ENCODE measurements at regions not wholly inside any gene's neighbourhood (a gene's known extent, or its start where the extent isn't known, plus 50 kb on each side); places are given as distances from the start of the nearest gene placed in this dataset.

DNA sequence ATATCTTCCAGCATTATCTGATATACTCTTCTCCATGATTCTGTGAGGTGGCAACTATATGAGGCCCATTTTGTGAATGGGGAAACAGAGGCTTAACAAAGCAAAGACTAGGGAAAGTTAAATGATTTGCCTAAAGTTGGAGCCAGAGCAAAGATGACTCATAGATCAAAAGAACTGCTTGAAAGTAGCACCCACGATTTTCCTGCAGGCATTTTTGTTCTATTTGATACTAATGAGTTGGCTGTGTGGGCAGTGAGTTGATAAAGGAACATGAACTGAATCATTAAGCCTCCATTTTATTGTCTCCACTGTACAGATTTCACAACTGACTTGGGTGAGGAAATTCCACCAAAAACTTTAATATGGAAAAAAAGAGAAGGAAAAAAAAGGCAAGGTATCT is 138.9 kb upstream of the IGFBP7 start:
- no peaks in the 10 kb centered on the region for H3K36me3 ChIP-seq (ENCODE audit: control insufficient read depth in 2 of 3, insufficient read depth in 3 of 3, low read length in 3 of 3)
- H3K4me1 ChIP-seq (ENCODE audit: control insufficient read depth in 2 of 3, insufficient read depth in 2 of 3, low read depth in 1 of 3, low read length in 3 of 3): no peaks in the 10 kb centered on the region
- FAIRE-seq (no peak), DNase-seq (no peak)
- TF ChIP-seq, protein P1, sequence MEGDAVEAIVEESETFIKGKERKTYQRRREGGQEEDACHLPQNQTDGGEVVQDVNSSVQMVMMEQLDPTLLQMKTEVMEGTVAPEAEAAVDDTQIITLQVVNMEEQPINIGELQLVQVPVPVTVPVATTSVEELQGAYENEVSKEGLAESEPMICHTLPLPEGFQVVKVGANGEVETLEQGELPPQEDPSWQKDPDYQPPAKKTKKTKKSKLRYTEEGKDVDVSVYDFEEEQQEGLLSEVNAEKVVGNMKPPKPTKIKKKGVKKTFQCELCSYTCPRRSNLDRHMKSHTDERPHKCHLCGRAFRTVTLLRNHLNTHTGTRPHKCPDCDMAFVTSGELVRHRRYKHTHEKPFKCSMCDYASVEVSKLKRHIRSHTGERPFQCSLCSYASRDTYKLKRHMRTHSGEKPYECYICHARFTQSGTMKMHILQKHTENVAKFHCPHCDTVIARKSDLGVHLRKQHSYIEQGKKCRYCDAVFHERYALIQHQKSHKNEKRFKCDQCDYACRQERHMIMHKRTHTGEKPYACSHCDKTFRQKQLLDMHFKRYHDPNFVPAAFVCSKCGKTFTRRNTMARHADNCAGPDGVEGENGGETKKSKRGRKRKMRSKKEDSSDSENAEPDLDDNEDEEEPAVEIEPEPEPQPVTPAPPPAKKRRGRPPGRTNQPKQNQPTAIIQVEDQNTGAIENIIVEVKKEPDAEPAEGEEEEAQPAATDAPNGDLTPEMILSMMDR (IDR thresholded peaks at IDR 0.05; ENCODE audit: borderline replicate concordance, extremely low read depth, insufficient read depth): no peak
- H3K27ac ChIP-seq (ENCODE audit: low read depth in 2 of 2, low read length in 2 of 2): no peak overlapping the region
- H3K27me3 ChIP-seq (ENCODE audit: control insufficient read depth, insufficient read depth, low read length): no peaks in the 10 kb centered on the region
- H3K4me3 ChIP-seq (ENCODE audit: low read length in 3 of 3): no peak overlapping the region
- intact Hi-C loops (cut with DNase I): no loop called here
- no peak overlapping the region for H3K9ac ChIP-seq (ENCODE audit: low read length in 3 of 3)
- H3K9me3 ChIP-seq (ENCODE audit: control insufficient read depth in 2 of 3, insufficient read depth in 1 of 3, low read length in 3 of 3): no peaks in the 10 kb centered on the region

DNA sequence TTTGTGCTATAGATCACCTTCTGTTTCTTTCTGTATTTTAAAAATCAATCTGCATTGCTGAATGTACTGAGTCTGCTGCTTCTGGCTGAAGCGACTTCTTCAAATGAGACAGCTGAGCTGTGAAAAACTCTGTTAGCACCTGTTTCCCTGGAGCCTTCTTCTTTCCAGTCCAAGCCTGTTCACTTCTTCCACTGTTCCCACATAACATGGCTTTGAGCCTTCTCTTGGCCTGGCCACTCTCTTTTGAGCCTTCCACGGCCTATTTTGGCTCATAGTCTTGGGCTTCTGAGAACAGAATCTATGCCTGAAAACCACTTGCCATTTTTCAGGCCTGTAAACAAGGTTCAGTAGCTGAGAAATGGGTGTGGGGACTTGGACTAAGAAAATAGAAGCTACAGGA is 132.9 kb upstream of the IGFBP7 start:
- no peaks in the 10 kb centered on the region for H3K27me3 ChIP-seq (ENCODE audit: control insufficient read depth, insufficient read depth, low read length)
- intact Hi-C loops (cut with DNase I): no loop called here
- no peaks in the 10 kb centered on the region for H3K36me3 ChIP-seq (ENCODE audit: control insufficient read depth in 2 of 3, insufficient read depth in 3 of 3, low read length in 3 of 3)
- H3K4me3 ChIP-seq (ENCODE audit: low read length in 3 of 3): no peak overlapping the region
- DNase-seq (no peak), FAIRE-seq (no peak)
- H3K9me3 ChIP-seq (ENCODE audit: control insufficient read depth in 2 of 3, insufficient read depth in 1 of 3, low read length in 3 of 3): no peaks in the 10 kb centered on the region
- TF ChIP-seq, protein P1 (IDR thresholded peaks at IDR 0.05; ENCODE audit: borderline replicate concordance, extremely low read depth, insufficient read depth): no peak
- no peaks in the 10 kb centered on the region for H3K4me1 ChIP-seq (ENCODE audit: control insufficient read depth in 2 of 3, insufficient read depth in 2 of 3, low read depth in 1 of 3, low read length in 3 of 3)
- no peak overlapping the region for H3K9ac ChIP-seq (ENCODE audit: low read length in 3 of 3)
- no peak overlapping the region for H3K27ac ChIP-seq (ENCODE audit: low read depth in 2 of 2, low read length in 2 of 2)

DNA sequence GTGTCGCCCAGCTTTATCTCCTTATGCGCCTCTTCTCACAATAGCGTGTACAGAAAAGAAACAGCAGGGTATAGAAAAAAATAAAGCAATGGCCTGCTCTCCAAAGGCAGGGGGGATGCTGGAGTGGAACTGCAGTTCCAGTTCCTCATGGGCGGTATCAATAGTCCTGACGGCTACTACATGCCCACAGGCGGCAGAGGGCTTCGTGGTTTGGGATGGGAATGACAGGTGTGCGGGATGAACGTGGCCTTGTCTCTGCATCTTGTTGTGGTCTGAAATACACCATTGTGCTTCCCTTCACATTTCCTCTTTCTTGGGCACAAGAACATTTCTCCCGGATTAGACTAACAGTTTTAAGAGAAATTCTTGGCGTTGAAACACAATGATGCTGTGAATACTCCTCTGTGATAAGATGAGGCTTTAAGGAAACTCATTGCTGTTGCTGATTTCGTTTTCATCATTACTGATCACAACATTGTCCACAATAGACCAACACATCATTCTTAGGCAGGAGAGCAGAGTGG is 124.1 kb upstream of the IGFBP7 start:
- Histone ChIP-seq H3K4me3 (ENCODE audit: low read length in 3 of 3) (no peak overlapping the region), H3K9me3 (ENCODE audit: control insufficient read depth in 2 of 3, insufficient read depth in 1 of 3, low read length in 3 of 3) (no peaks in the 10 kb centered on the region), H3K27ac (ENCODE audit: low read depth in 2 of 2, low read length in 2 of 2) (no peak overlapping the region), H3K4me1 (ENCODE audit: control insufficient read depth in 2 of 3, insufficient read depth in 2 of 3, low read depth in 1 of 3, low read length in 3 of 3) (peaks cover 0 to 3% (median 0%) of the 10 kb centered on the region in 3 donors), H3K36me3 (ENCODE audit: control insufficient read depth in 2 of 3, insufficient read depth in 3 of 3, low read length in 3 of 3) (no peaks in the 10 kb centered on the region), H3K27me3 (ENCODE audit: control insufficient read depth, insufficient read depth, low read length) (no peaks in the 10 kb centered on the region), H3K9ac (ENCODE audit: low read length in 3 of 3) (no peak overlapping the region)
- TF ChIP-seq, protein P1 (IDR thresholded peaks at IDR 0.05; ENCODE audit: borderline replicate concordance, extremely low read depth, insufficient read depth): no peak
- intact Hi-C loops (cut with DNase I): no loop called here
- FAIRE-seq (no peak), DNase-seq (no peak)

DNA sequence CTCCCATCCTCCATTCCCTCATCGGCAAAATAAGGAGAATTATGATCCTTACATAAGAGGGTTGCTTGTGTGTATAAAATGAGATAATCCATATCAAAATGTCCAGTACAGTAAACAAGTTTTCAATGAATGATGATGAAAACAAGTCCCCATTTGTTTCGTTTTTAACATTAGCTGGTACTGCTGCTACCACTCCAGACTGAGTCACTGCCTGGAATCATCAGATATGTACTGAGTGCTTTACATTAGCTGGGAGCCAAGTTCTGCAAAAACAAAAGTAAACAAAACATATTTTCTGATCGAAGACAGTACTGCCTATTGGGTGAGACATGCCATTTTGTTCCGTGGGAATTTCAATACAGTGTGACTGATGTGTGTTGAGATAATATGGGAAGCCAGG is 123.2 kb upstream of the IGFBP7 start:
- intact Hi-C loops (cut with DNase I): no loop called here
- no peak overlapping the region for H3K27ac ChIP-seq (ENCODE audit: low read depth in 2 of 2, low read length in 2 of 2)
- H3K4me3 ChIP-seq (ENCODE audit: low read length in 3 of 3): no peak overlapping the region
- no peak overlapping the region for H3K9ac ChIP-seq (ENCODE audit: low read length in 3 of 3)
- no peaks in the 10 kb centered on the region for H3K9me3 ChIP-seq (ENCODE audit: control insufficient read depth in 2 of 3, insufficient read depth in 1 of 3, low read length in 3 of 3)
- TF ChIP-seq, protein P1 (IDR thresholded peaks at IDR 0.05; ENCODE audit: borderline replicate concordance, extremely low read depth, insufficient read depth): no peak
- FAIRE-seq (no peak), DNase-seq (no peak)
- H3K4me1 ChIP-seq (ENCODE audit: control insufficient read depth in 2 of 3, insufficient read depth in 2 of 3, low read depth in 1 of 3, low read length in 3 of 3): peaks cover 0 to 3% (median 0%) of the 10 kb centered on the region in 3 donors
- no peaks in the 10 kb centered on the region for H3K36me3 ChIP-seq (ENCODE audit: control insufficient read depth in 2 of 3, insufficient read depth in 3 of 3, low read length in 3 of 3)
- H3K27me3 ChIP-seq (ENCODE audit: control insufficient read depth, insufficient read depth, low read length): no peaks in the 10 kb centered on the region

Data from kidney (tissue), 13 donors.